C4-2B (cell line): ENCODE measurements at regions not wholly inside any gene's neighbourhood (a gene's known extent, or its start where the extent isn't known, plus 50 kb on each side); places are given as distances from the start of the nearest gene placed in this dataset.

Experiments used
- CTCF ChIP-seq: fragments of 450-650 bp; conservative IDR thresholded peaks from 2 replicates; pipeline ENCODE4 v1.5.1; 2017; ENCODE audit warnings: mild to moderate bottlenecking
- ZFX ChIP-seq: fragments of 450-650 bp; IDR thresholded peaks from 2 replicates; pipeline ENCODE4 v1.6.1; 2017

DNA sequence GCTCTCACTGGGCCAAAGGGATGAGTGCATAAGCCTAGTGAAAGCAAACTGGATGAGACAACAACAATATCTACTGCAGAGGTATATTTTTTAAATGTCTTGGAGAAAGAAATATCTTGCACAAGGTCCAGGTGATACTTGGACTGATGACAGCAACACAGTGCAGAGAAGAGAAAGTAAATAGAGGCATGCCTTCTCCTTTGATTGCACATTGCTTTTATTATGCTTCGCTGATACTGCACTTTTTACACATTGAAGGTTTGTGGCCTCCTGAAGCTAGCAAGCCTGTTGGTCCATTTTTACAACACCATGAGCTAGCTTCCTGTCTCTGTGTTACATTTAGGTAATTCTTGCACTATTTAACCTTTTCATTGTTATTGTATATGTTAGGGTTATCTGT lies 189.0 kb upstream of the NDST3 start:
- TF ChIP-seq CTCF (no peak), ZFX (no peak)
